Loucy (cell line): ENCODE measurements at regions not wholly inside any gene's neighbourhood (a gene's known extent, or its start where the extent isn't known, plus 50 kb on each side); places are given as distances from the start of the nearest gene placed in this dataset.

ENCODE experiments used
- H2AFZ ChIP-seq: fragments of 200-600 bp; sonication (generic); 2 replicates; pipeline ENCODE4 v1.6.0; 2016; ENCODE audit warnings: antibody characterized with exemption, mild to moderate bottlenecking, low read length, moderate library complexity
- H3F3A ChIP-seq: fragments of 200-600 bp; 2 replicates; pipeline ENCODE4 v1.6.0; 2016; ENCODE audit warnings: antibody characterized with exemption, low read depth, mild to moderate bottlenecking
- H3K27me3 ChIP-seq: fragments of 200-600 bp; sonication (generic); 2 replicates; pipeline ENCODE4 v1.6.1; 2014; ENCODE audit warnings: low read length, mild to moderate bottlenecking; ENCODE audit not compliant: insufficient read depth, poor library complexity, severe bottlenecking
- H3K36me3 ChIP-seq: fragments of 200-600 bp; sonication (generic); 2 replicates; pipeline ENCODE4 v1.6.1; 2016; ENCODE audit warnings: low read length; ENCODE audit not compliant: insufficient read depth
- H3K4me1 ChIP-seq: fragments of 200-600 bp; sonication (generic); 2 replicates; pipeline ENCODE4 v1.5.1; 2014; ENCODE audit warnings: low read length, mild to moderate bottlenecking; ENCODE audit not compliant: insufficient read depth, poor library complexity, severe bottlenecking
- H3K4me2 ChIP-seq: fragments of 200-600 bp; sonication (generic); 2 replicates; pipeline ENCODE4 v1.6.0; 2014; ENCODE audit warnings: antibody characterized with exemption, low read length, low read depth, mild to moderate bottlenecking; ENCODE audit not compliant: poor library complexity, severe bottlenecking
- H3K4me3 ChIP-seq: fragments of 200-600 bp; sonication (generic); 2 replicates; pipeline ENCODE4 v1.5.1; 2014; ENCODE audit warnings: low read length, mild to moderate bottlenecking, mixed read lengths; ENCODE audit not compliant: poor library complexity, severe bottlenecking
- H3K79me2 ChIP-seq: fragments of 200-600 bp; sonication (generic); 2 replicates; pipeline ENCODE4 v1.6.1; 2014; ENCODE audit warnings: low read length; ENCODE audit not compliant: insufficient read depth
- H3K9ac ChIP-seq: fragments of 200-600 bp; sonication (generic); 2 replicates; pipeline ENCODE4 v1.6.0; 2014; ENCODE audit warnings: mild to moderate bottlenecking, low read depth, low read length, moderate library complexity; ENCODE audit not compliant: poor library complexity, severe bottlenecking
- H3K9me2 ChIP-seq: fragments of 200-600 bp; sonication (generic); replicated peaks from 2 replicates; pipeline ENCODE4 v1.6.1; 2016; ENCODE audit warnings: low read depth, low read length, mixed read lengths
- H3K9me3 ChIP-seq: fragments of 200-600 bp; sonication (generic); 2 replicates; pipeline ENCODE4 v1.6.1; 2014; ENCODE audit warnings: mild to moderate bottlenecking, antibody characterized with exemption, low read length, low read depth; ENCODE audit not compliant: insufficient read depth
- H4K20me1 ChIP-seq: fragments of 200-600 bp; sonication (generic); 2 replicates; pipeline ENCODE4 v1.6.0; 2014; ENCODE audit warnings: antibody characterized with exemption, low read length, mild to moderate bottlenecking; ENCODE audit not compliant: insufficient read depth, poor library complexity, severe bottlenecking
- EZH2phosphoT487 ChIP-seq: fragments of 200-600 bp; IDR thresholded peaks from 2 replicates; pipeline ENCODE4 v1.6.1; 2018; ENCODE audit warnings: antibody characterized with exemption, mild to moderate bottlenecking, moderate library complexity, borderline replicate concordance
- TF ChIP-seq, protein P1 (sequence below): fragments of 200-600 bp; sonication (generic); conservative IDR thresholded peaks from 2 replicates; pipeline ENCODE4 v1.5.1; 2014; ENCODE audit warnings: mild to moderate bottlenecking, antibody characterized with exemption, low read length

GRCh38 chr20:60627751-60628565 lies 624.1 kb upstream of the CDH4 start:
- Histone ChIP-seq H3K36me3 (no peaks in the 10 kb centered on the region), H3K9me3 (no peaks in the 10 kb centered on the region), H3F3A (no peaks in the 10 kb centered on the region), H3K9me2 (no peaks in the 10 kb centered on the region), H2AFZ (no peak overlapping the region), H3K79me2 (no peaks in the 10 kb centered on the region), H3K9ac (no peak overlapping the region), H3K4me1 (no peaks in the 10 kb centered on the region), H4K20me1 (no peaks in the 10 kb centered on the region), H3K4me3 (no peak overlapping the region), H3K4me2 (no peak overlapping the region), H3K27me3 (no peaks in the 10 kb centered on the region)
- TF ChIP-seq, protein P1, sequence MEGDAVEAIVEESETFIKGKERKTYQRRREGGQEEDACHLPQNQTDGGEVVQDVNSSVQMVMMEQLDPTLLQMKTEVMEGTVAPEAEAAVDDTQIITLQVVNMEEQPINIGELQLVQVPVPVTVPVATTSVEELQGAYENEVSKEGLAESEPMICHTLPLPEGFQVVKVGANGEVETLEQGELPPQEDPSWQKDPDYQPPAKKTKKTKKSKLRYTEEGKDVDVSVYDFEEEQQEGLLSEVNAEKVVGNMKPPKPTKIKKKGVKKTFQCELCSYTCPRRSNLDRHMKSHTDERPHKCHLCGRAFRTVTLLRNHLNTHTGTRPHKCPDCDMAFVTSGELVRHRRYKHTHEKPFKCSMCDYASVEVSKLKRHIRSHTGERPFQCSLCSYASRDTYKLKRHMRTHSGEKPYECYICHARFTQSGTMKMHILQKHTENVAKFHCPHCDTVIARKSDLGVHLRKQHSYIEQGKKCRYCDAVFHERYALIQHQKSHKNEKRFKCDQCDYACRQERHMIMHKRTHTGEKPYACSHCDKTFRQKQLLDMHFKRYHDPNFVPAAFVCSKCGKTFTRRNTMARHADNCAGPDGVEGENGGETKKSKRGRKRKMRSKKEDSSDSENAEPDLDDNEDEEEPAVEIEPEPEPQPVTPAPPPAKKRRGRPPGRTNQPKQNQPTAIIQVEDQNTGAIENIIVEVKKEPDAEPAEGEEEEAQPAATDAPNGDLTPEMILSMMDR: 0 out of 2 replicates have a peak, but pooled peaks have one; percentile 22
- no peak for TF ChIP-seq EZH2phosphoT487

GRCh38 chr20:60628749-60629148 lies 623.3 kb upstream of the CDH4 start:
- Histone ChIP-seq H3F3A (no peaks in the 10 kb centered on the region), H3K9me2 (no peaks in the 10 kb centered on the region), H3K36me3 (no peaks in the 10 kb centered on the region), H2AFZ (no peak overlapping the region), H3K4me3 (no peak overlapping the region), H3K4me2 (no peak overlapping the region), H4K20me1 (no peaks in the 10 kb centered on the region), H3K4me1 (no peaks in the 10 kb centered on the region), H3K9me3 (no peaks in the 10 kb centered on the region), H3K9ac (no peak overlapping the region), H3K27me3 (no peaks in the 10 kb centered on the region), H3K79me2 (no peaks in the 10 kb centered on the region)
- TF ChIP-seq EZH2phosphoT487: no peak
- TF ChIP-seq, protein P1: no peak

DNA sequence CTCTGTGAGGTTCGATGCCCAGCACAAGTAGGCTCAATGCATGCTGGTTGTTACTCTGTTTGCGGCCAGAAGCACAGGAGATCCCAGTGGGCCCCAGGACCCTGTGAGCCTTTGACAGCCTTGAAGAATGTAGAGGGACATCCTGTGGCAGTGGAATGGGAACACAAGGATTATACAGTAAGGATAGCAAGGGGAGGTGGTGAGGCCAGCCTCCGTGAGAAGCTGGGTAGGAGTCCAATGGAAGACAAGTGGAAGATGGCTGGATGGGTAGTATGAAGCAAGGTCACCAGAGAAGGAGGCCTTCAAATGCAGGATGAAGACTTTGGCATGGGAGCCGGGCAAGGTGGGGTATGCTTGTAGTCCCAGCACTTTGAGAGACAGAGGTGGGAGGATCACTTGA lies 622.9 kb upstream of the CDH4 start:
- H2AFZ ChIP-seq: no peak overlapping the region
- no peaks in the 10 kb centered on the region for H4K20me1 ChIP-seq
- no peak overlapping the region for H3K4me3 ChIP-seq
- H3F3A ChIP-seq: no peaks in the 10 kb centered on the region
- TF ChIP-seq, protein P1: no peak
- no peak for TF ChIP-seq EZH2phosphoT487
- no peak overlapping the region for H3K9ac ChIP-seq
- H3K4me1 ChIP-seq: no peaks in the 10 kb centered on the region
- no peak overlapping the region for H3K4me2 ChIP-seq
- H3K36me3 ChIP-seq: no peaks in the 10 kb centered on the region
- no peaks in the 10 kb centered on the region for H3K79me2 ChIP-seq
- no peaks in the 10 kb centered on the region for H3K27me3 ChIP-seq
- no peaks in the 10 kb centered on the region for H3K9me3 ChIP-seq
- H3K9me2 ChIP-seq: no peaks in the 10 kb centered on the region
